HEK293T (cell line): ENCODE measurements at regions not wholly inside any gene's neighbourhood (a gene's known extent, or its start where the extent isn't known, plus 50 kb on each side); places are given as distances from the start of the nearest gene placed in this dataset.

Experiments
- ARNT ChIP-seq: fragments of 450-650 bp; IDR thresholded peaks from 2 replicates; pipeline ENCODE4 v1.6.1; 2017; ENCODE audit warnings: mild to moderate bottlenecking
- BHLHE40 ChIP-seq: fragments of 450-650 bp; IDR thresholded peaks from 2 replicates; pipeline ENCODE4 v1.6.1; 2016; ENCODE audit warnings: mild to moderate bottlenecking, moderate library complexity, borderline replicate concordance
- CTBP1 ChIP-seq: fragments of 450-650 bp; IDR thresholded peaks from 2 replicates; pipeline ENCODE4 v1.6.1; 2016; ENCODE audit warnings: borderline replicate concordance
- ELF4 ChIP-seq: fragments of 450-650 bp; IDR thresholded peaks from 2 replicates; pipeline ENCODE4 v1.6.1; 2017; ENCODE audit warnings: antibody characterized with exemption
- FOXA1 ChIP-seq: fragments of 450-650 bp; IDR thresholded peaks from 2 replicates; pipeline ENCODE4 v1.6.1; 2016; ENCODE audit warnings: mild to moderate bottlenecking
- FOXM1 ChIP-seq: fragments of 450-650 bp; IDR thresholded peaks from 2 replicates; pipeline ENCODE4 v1.6.1; 2017; ENCODE audit warnings: mild to moderate bottlenecking, borderline replicate concordance
- HDGF ChIP-seq: fragments of 450-650 bp; IDR thresholded peaks from 2 replicates; pipeline ENCODE4 v1.6.1; 2017; ENCODE audit warnings: antibody characterized with exemption, borderline replicate concordance
- L3MBTL2 ChIP-seq: fragments of 450-650 bp; conservative IDR thresholded peaks from 2 replicates; pipeline ENCODE4 v1.6.1; 2016; ENCODE audit warnings: mild to moderate bottlenecking
- LEF1 ChIP-seq: fragments of 450-650 bp; IDR thresholded peaks from 2 replicates; pipeline ENCODE4 v1.6.1; 2017; ENCODE audit warnings: mild to moderate bottlenecking, borderline replicate concordance
- SP1 ChIP-seq: fragments of 450-650 bp; IDR thresholded peaks from 2 replicates; pipeline ENCODE4 v1.6.1; 2017
- SUZ12 ChIP-seq: fragments of 450-650 bp; IDR thresholded peaks from 2 replicates; pipeline ENCODE4 v1.6.1; 2016; ENCODE audit warnings: mild to moderate bottlenecking
- TARDBP ChIP-seq: fragments of 450-650 bp; IDR thresholded peaks from 2 replicates; pipeline ENCODE4 v1.6.1; 2016
- ZNF384 ChIP-seq: fragments of 450-650 bp; IDR thresholded peaks from 2 replicates; pipeline ENCODE4 v1.6.1; 2016
- TF ChIP-seq, protein P1 (sequence below): fragments of 450-650 bp; IDR thresholded peaks from 2 replicates; pipeline ENCODE4 v1.6.1; 2016

DNA sequence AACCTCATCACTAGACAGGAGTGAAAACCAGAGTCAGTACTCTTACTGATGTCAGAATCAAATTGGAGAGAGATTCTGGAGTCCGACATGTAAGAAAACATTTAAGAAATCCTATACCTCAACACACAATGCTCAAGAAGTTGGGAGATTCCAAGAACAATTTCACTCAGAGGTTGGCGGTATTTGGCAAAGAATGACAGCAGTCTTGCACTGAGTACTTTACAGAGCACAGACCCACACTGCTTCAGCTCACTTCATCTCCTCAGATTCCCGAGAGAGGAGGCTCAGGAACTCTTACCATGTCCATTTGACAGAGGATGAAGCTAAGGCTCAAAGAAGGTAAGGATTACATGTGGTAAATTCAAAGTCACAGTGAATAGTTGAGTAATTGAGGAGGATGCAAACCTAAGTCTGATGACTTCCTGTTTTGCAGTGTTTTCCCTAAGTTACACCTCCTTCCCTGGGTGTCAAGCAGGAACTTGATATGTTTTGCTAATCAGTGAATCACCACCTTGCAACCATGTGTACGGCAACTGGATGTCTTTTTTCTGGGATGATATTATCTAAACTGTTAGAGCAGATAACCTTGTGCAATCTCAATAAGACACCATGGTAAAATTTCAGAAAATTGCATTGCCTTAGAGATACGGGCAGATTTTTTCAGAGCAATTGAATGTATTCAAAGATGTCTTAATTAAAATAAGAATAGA is 61.3 kb upstream of the MME start:
- TF ChIP-seq FOXA1 (no peak), L3MBTL2 (no peak), SP1 (no peak), ARNT (no peak), CTBP1 (no peak), BHLHE40 (no peak), FOXM1 (no peak), ELF4 (no peak), SUZ12 (no peak), HDGF (no peak), ZNF384 (no peak), TARDBP (no peak), LEF1 (no peak)
- TF ChIP-seq, protein P1, sequence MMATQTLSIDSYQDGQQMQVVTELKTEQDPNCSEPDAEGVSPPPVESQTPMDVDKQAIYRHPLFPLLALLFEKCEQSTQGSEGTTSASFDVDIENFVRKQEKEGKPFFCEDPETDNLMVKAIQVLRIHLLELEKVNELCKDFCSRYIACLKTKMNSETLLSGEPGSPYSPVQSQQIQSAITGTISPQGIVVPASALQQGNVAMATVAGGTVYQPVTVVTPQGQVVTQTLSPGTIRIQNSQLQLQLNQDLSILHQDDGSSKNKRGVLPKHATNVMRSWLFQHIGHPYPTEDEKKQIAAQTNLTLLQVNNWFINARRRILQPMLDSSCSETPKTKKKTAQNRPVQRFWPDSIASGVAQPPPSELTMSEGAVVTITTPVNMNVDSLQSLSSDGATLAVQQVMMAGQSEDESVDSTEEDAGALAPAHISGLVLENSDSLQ, result no peak
